ENCODE measurements at regions not wholly inside any gene's neighbourhood (a gene's known extent, or its start where the extent isn't known, plus 50 kb on each side); places are given as distances from the start of the nearest gene placed in this dataset.
"Not testable (repeated sequence)": the region's sequence is repeated elsewhere in the genome, so short reads cannot be mapped to it uniquely, and the experiment has no call there.

DNA sequence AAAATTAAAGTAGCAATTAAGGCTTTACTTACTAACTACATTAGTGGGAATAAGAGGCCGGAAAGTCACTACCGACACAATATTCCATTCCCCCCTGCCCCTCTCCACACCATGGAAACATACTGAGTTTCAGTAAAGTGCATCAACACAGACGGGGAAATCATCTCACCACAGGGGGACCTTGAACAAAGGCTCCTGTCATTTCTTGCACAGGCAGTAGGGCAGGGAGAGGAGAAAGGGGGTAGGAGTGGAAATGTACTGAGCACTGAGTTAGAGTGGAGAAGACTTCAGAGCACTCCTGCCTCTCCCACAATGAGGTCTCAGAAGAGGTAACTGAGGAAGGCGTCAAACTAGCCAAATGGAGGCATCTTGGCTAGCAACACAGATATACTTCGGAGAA lies 1426.9 kb upstream of the EYS start:
- no peak for TF ChIP-seq ZFX (IDR thresholded peaks at IDR 0.05; ENCODE audit: borderline replicate concordance)
- TF ChIP-seq, protein P1, sequence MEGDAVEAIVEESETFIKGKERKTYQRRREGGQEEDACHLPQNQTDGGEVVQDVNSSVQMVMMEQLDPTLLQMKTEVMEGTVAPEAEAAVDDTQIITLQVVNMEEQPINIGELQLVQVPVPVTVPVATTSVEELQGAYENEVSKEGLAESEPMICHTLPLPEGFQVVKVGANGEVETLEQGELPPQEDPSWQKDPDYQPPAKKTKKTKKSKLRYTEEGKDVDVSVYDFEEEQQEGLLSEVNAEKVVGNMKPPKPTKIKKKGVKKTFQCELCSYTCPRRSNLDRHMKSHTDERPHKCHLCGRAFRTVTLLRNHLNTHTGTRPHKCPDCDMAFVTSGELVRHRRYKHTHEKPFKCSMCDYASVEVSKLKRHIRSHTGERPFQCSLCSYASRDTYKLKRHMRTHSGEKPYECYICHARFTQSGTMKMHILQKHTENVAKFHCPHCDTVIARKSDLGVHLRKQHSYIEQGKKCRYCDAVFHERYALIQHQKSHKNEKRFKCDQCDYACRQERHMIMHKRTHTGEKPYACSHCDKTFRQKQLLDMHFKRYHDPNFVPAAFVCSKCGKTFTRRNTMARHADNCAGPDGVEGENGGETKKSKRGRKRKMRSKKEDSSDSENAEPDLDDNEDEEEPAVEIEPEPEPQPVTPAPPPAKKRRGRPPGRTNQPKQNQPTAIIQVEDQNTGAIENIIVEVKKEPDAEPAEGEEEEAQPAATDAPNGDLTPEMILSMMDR (IDR thresholded peaks at IDR 0.05), result no peak
- no peak overlapping the region for H3K27ac ChIP-seq

DNA sequence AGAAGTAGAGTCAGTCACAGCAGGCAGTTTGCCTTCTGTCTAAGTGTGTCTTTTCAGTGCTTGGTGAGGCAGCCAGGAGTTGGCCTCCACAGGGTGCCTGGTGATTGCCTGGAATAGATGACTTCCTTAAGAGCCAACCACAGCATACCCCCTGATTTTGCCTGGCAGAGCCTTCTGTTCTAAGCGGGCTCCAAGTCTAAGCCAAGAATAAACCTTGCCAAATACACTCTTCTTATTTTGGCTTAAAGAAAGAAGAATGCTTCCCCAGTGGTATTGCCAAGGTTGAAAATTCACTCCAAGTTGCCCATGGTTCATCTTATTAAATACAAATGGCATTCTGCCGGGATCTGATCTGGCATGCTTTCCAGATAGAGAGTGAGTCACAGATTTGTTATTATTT lies 1424.8 kb upstream of the EYS start:
- TF ChIP-seq, protein P1 (IDR thresholded peaks at IDR 0.05), result no peak
- no peak for TF ChIP-seq ZFX (IDR thresholded peaks at IDR 0.05; ENCODE audit: borderline replicate concordance)
- H3K27ac ChIP-seq, result peak overlapping the region; percentile 41; the same call in 1 of the 2 replicates

DNA sequence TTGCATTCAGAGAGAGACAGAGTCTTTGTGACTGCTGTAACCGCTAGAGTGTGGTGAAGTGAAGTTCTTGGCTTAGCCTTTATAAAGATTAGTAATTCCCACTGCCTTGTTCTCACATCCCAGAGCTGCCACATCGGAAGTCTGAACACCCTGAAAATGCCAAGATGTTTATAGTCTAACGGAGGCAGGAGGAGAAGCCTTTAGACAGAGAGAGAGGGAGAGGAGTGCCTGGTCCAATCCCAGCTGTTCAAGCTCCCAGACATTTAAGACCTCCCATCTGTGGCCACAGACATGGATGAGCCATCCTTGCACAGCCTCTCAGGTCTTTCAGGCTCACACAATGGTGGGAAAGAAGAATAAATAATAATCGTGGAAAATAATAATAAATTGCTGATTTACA lies 1422.8 kb upstream of the EYS start:
- H3K27ac ChIP-seq, result no peak overlapping the region
- TF ChIP-seq, protein P1 (IDR thresholded peaks at IDR 0.05), result no peak
- no peak for TF ChIP-seq ZFX (IDR thresholded peaks at IDR 0.05; ENCODE audit: borderline replicate concordance)

DNA sequence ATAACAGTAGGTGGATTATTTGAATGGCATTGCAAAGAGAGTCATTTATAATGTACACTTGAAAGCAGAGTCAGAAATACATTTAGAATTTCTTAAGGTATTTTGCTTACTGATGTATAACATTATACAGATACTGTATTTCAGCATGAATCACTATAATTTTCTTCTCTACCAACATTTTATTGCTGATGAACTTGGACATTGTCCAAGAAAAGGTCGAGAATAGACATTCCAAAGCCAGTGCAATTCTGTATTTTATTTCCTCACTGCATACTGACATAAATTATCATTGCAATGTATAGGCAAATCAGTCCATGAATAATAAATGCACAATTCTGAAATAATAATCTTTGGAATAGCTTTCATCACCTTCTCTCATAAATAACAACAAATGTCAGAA lies 1420.0 kb upstream of the EYS start:
- H3K27ac ChIP-seq, result no peak overlapping the region
- TF ChIP-seq, protein P1 (IDR thresholded peaks at IDR 0.05), result no peak
- no peak for TF ChIP-seq ZFX (IDR thresholded peaks at IDR 0.05; ENCODE audit: borderline replicate concordance)

DNA sequence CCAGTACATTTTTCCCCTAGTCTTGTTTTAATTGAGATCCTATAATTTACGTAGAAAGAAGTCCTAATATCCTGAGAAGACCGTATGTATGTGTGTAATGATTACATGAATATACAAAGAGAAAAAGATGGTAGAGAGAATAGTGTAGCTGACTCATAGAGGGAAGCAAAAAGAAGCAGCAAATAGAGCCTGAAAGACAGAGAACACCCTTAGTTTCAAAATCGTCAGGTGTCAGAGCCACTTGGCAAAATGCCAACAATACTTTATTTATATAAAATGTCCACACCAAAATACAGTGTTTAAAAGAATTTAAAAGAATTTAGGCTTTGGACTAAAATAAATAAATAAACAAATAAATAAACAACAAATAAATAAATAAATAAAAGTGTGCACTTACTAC lies 1414.1 kb upstream of the EYS start:
- no peak overlapping the region for H3K27ac ChIP-seq
- TF ChIP-seq ZFX (IDR thresholded peaks at IDR 0.05; ENCODE audit: borderline replicate concordance), result no peak
- TF ChIP-seq, protein P1 (IDR thresholded peaks at IDR 0.05), result no peak

DNA sequence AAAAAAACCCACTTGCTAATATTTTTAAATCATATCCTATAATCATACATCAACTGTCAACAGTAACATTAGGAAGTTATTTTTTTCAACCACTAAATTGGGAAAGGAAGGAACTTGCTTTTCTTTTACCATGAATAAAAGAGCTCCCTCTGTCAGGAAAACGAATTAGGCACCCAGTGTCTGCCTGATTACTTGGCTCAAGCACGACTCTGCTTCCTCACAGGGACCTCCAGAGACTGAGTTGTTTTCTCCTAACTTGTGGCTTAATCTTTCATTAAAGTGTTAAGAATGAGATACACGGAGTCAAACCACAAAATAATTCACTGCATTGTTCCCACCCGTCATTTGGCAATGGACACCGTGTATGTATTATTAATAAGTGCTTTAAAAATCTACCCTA lies 1405.1 kb upstream of the EYS start:
- H3K27ac ChIP-seq, result no peak overlapping the region
- TF ChIP-seq, protein P1 (IDR thresholded peaks at IDR 0.05), result no peak
- no peak for TF ChIP-seq ZFX (IDR thresholded peaks at IDR 0.05; ENCODE audit: borderline replicate concordance)

DNA sequence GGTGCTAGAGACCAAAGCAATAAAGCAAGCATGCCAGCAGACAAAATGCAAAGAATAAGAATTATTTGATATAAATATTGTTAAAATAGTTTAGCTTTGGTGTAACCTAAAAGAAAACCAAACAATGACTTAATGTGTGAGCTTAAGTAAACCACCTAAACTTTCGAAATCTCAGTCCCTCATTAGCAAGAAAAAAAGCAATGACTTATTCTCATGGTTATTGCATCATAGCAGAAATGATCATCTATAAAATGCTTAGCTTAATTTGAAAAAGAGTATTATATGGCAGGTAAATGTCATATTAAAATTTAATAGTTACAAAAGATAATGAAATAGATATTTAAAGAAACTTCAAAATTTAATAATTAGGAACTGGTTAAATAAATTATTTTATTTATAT lies 1395.7 kb upstream of the EYS start:
- TF ChIP-seq ZFX (IDR thresholded peaks at IDR 0.05; ENCODE audit: borderline replicate concordance), result no peak
- TF ChIP-seq, protein P1 (IDR thresholded peaks at IDR 0.05), result no peak
- no peak overlapping the region for H3K27ac ChIP-seq

DNA sequence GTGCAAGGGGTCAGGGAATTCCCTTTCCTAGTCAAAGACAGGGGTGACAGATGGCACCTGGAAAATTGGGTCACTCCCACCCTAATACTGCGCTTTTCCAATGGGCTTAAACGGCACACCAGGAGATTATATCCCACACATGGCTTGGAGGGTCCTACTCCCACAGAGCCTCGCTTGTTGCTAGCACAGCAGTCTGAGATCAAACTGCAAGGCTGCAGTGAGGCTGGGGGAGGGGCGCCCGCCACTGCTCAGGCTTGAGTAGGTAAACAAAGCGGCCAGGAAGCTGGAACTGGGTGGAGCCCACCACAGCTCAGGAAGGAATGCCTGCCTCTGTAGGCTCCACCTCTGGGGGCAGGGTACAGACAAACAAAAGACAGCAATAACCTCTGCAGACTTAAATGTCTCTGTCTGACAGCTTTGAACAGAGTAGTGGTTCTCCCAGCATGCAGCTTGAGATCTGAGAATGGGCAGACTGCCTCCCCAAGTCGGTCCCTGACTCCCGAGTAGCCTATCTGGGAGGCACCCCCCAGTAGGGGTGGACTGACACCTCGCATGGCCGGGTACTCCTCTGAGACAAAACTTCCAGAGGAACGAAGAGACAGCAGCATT lies 1388.7 kb upstream of the EYS start:
- not testable (repeated sequence) for H3K27ac ChIP-seq
